Thoracic aorta (tissue), 2 donors: ENCODE measurements at regions not wholly inside any gene's neighbourhood (a gene's known extent, or its start where the extent isn't known, plus 50 kb on each side); places are given as distances from the start of the nearest gene placed in this dataset.

Experiments used
- ATAC-seq: fragments of 150-250 bp; one replicate; pipeline ENCODE4 v1.8.0; 2017; ENCODE audit warnings: low read depth; ENCODE audit not compliant: insufficient number of reproducible peaks, low FRiP score
- DNase-seq: peaks from one replicate; pipeline ENCODE4 v3.0.0-alpha.2; 2020; ENCODE audit warnings: low spot score
- H3K27ac ChIP-seq, 2 donors: fragments of 200-600 bp; sonication (generic); 1 replicate in 1 of 2; 2 replicates in 1 of 2; pipeline ENCODE4 v1.5.1; 2016; ENCODE audit warnings: mild to moderate bottlenecking in 2 of 2, moderate library complexity in 2 of 2
- H3K27me3 ChIP-seq: fragments of 200-600 bp; sonication (generic); replicated peaks from 2 replicates; pipeline ENCODE4 v1.6.0; 2016; ENCODE audit warnings: mild to moderate bottlenecking; ENCODE audit not compliant: insufficient read depth
- H3K36me3 ChIP-seq: fragments of 200-600 bp; sonication (generic); one replicate; pipeline ENCODE4 v1.5.1; 2016
- H3K4me1 ChIP-seq, 2 donors: fragments of 200-600 bp; sonication (generic); 1 replicate in 1 of 2; 2 replicates in 1 of 2; pipeline versions ENCODE4 v1.5.1 to v1.6.0; 2016; ENCODE audit warnings: low read depth in 2 of 2, mild to moderate bottlenecking in 1 of 2; ENCODE audit not compliant: control insufficient read depth in 1 of 2
- H3K4me3 ChIP-seq: fragments of 200-600 bp; sonication (generic); 2 replicates; pipeline ENCODE4 v1.5.1; 2016; ENCODE audit warnings: mild to moderate bottlenecking
- H3K9me3 ChIP-seq: fragments of 200-600 bp; sonication (generic); 2 replicates; pipeline ENCODE4 v1.5.1; 2016
- CTCF ChIP-seq: fragments of 200-600 bp; sonication (generic); IDR thresholded peaks from one replicate; pipeline ENCODE4 v1.5.1; 2019; ENCODE audit warnings: antibody characterized with exemption

- no peak overlapping the region for H3K27ac ChIP-seq
Observed at GRCh38 chr10:31581741-31582323, 262.8 kb downstream of the ZEB1 start.

GRCh38 chr10:31580646-31581045 lies 261.6 kb downstream of the ZEB1 start:
- Histone ChIP-seq H3K36me3 (no peaks in the 10 kb centered on the region), H3K9me3 (no peaks in the 10 kb centered on the region), H3K4me3 (no peak overlapping the region), H3K27me3 (no peaks in the 10 kb centered on the region), H3K27ac (no peak overlapping the region), H3K4me1 (peaks cover 13 to 21% of the 10 kb centered on the region in 2 donors)
- no peak for TF ChIP-seq CTCF
- ATAC-seq (no peak), DNase-seq (no peak)

More at GRCh38 chr10:31581741-31582323, 262.8 kb downstream of the ZEB1 start:
- ATAC-seq = no peak
- Histone ChIP-seq H3K27me3 (no peaks in the 10 kb centered on the region), H3K9me3 (no peaks in the 10 kb centered on the region), H3K4me3 (no peak overlapping the region), H3K4me1 (peaks cover 13 to 21% of the 10 kb centered on the region in 2 donors), H3K36me3 (no peaks in the 10 kb centered on the region)
- no peak for DNase-seq
- TF ChIP-seq CTCF = no peak
